K562 (cell line): ENCODE measurements at regions not wholly inside any gene's neighbourhood (a gene's known extent, or its start where the extent isn't known, plus 50 kb on each side); places are given as distances from the start of the nearest gene placed in this dataset.

Experiments used
- ATAC-seq: fragments of 200-7000 bp; cut with Tn5 transposase; 3 replicates; pipeline ENCODE4 v1.9.1; 2020; ENCODE audit warnings: moderate library complexity
- BruUV-seq: library from RNA; stranded (reverse); fragments of 400-500 nt; replicated peaks from 2 replicates; lab custom pipeline; 2021; lab: Mats Ljungman, UMichigan
- CTCF ChIA-PET: fragments of 300-600 bp; formaldehyde crosslinking; extraction: SDS; loops from one replicate; lab custom pipeline; 2021; ENCODE audit warnings: low intra/inter-chr PET ratio; lab: Yijun Ruan, JAX
- POLR2A ChIA-PET: fragments of 300-600, 350-650 bp; sonication (Branson Sonifier 250); formaldehyde crosslinking; extraction: SDS; loops from one replicate; lab custom pipeline; 2021; ENCODE audit warnings: antibody characterized with exemption, inconsistent platforms; lab: Yijun Ruan, JAX
- DNase-seq, 4 experiments: peaks; one replicate each; pipeline versions ENCODE4 v3.0.0 to v3.0.0-alpha.2; 2011 to 2018; ENCODE audit warnings: low spot score in 3 of 4, mixed read lengths in 3 of 4; ENCODE audit errors: extremely low read depth in 1 of 4
- FAIRE-seq: peaks from 2 replicates; lab custom pipeline; 2011; peaks lifted over from hg19 to GRCh38; lab: Jason Lieb, UNC
- H2AFZ ChIP-seq: 2 replicates; pipeline ENCODE4 v1.6.0; 2011; ENCODE audit warnings: low read depth, low read length, control low read depth, inconsistent platforms
- H3K27ac ChIP-seq: fragments of 200-600 bp; 3 replicates; pipeline ENCODE4 v1.8.0; 2011; ENCODE audit warnings: low read depth, mild to moderate bottlenecking, control low read depth, inconsistent platforms, low read length, moderate library complexity, mixed read lengths; ENCODE audit errors: extremely low read depth
- H3K27me3 ChIP-seq, 2 experiments: fragments of 300-600 bp in 1 of 2; 2 replicates in 1 of 2; 3 replicates in 1 of 2; pipeline versions ENCODE4 v1.6.0 to v1.8.0; 2011; ENCODE audit warnings: inconsistent platforms in 2 of 2, low read length in 2 of 2, mild to moderate bottlenecking in 1 of 2, mixed read lengths in 1 of 2, moderate library complexity in 1 of 2; ENCODE audit not compliant: control insufficient read depth in 2 of 2, insufficient read depth in 2 of 2
- H3K36me3 ChIP-seq: fragments of 300-600 bp; 3 replicates; pipeline ENCODE4 v1.8.0; 2011; ENCODE audit warnings: mild to moderate bottlenecking, low read length, inconsistent platforms; ENCODE audit not compliant: control insufficient read depth, insufficient read depth
- H3K4me1 ChIP-seq, 2 experiments: fragments of 200-600 bp in 1 of 2; replicated peaks in 1 of 2; 2 replicates in 1 of 2; 3 replicates in 1 of 2; pipeline versions ENCODE4 v1.5.1 to v1.8.0; 2011; ENCODE audit warnings: inconsistent platforms in 2 of 2, low read length in 2 of 2, mild to moderate bottlenecking in 1 of 2, mixed read lengths in 1 of 2, moderate library complexity in 1 of 2; ENCODE audit not compliant: control insufficient read depth in 2 of 2, insufficient read depth in 2 of 2
- H3K4me2 ChIP-seq: 2 replicates; pipeline ENCODE4 v1.6.1; 2011; ENCODE audit warnings: low read length, control low read depth, inconsistent platforms, mixed read lengths; ENCODE audit not compliant: insufficient read depth
- H3K4me3 ChIP-seq: fragments of 200-600 bp; sonication (generic), shearing (Covaris generic); 2 replicates; pipeline ENCODE4 v1.5.1; 2016; ENCODE audit warnings: control low read depth, inconsistent platforms
- H3K79me2 ChIP-seq: fragments of 200-600 bp; 3 replicates; pipeline ENCODE4 v1.8.0; 2011; ENCODE audit warnings: low read length, inconsistent platforms; ENCODE audit not compliant: control insufficient read depth, insufficient read depth
- H3K9ac ChIP-seq, 2 experiments: 2 replicates each; pipeline versions ENCODE4 v1.6.0 to v1.6.1; 2011; ENCODE audit warnings: low read depth in 2 of 2, low read length in 2 of 2, control low read depth in 1 of 2, inconsistent platforms in 1 of 2, mild to moderate bottlenecking in 1 of 2, mixed read lengths in 1 of 2; ENCODE audit not compliant: insufficient read depth in 1 of 2
- H3K9me1 ChIP-seq: one replicate; pipeline ENCODE4 v1.6.0; 2011; ENCODE audit warnings: inconsistent platforms, mild to moderate bottlenecking, low read length, moderate library complexity; ENCODE audit not compliant: control insufficient read depth, insufficient read depth
- H3K9me3 ChIP-seq: replicated peaks from 2 replicates; pipeline ENCODE4 v1.5.1; 2011; ENCODE audit warnings: low read depth, low read length, inconsistent platforms; ENCODE audit not compliant: control insufficient read depth, insufficient read depth
- H4K20me1 ChIP-seq: replicated peaks from 2 replicates; pipeline ENCODE4 v1.6.1; 2011; ENCODE audit warnings: low read length, inconsistent platforms, mixed read lengths; ENCODE audit not compliant: control insufficient read depth, insufficient read depth
- BCL6 ChIP-seq: fragments of 250-450 bp; sonication (Bioruptor Pico); IDR thresholded peaks from 2 replicates; pipeline ENCODE4 v1.4.0; 2020
- CAMTA2 ChIP-seq: fragments of 250-450 bp; sonication (Bioruptor Pico); conservative IDR thresholded peaks from 2 replicates; pipeline ENCODE4 v1.5.1; 2022
- CEBPG ChIP-seq, 3 experiments: fragments of 200-800 bp in 1 of 3; sonication (Bioruptor generic) in 1 of 3; sonication (generic) in 1 of 3; formaldehyde crosslinking in 1 of 3; IDR thresholded peaks in 2 of 3; conservative IDR thresholded peaks in 1 of 3; 2 replicates each; pipeline versions ENCODE4 v1.6.1 to v1.8.0; 2016 to 2022; ENCODE audit warnings: missing compliant biosample characterization in 2 of 3, missing genetic modification characterization in 2 of 3, mild to moderate bottlenecking in 1 of 3, missing genetic modification reagents in 1 of 3
- NFIX ChIP-seq: fragments of 250-450 bp; sonication (Bioruptor Pico); IDR thresholded peaks from 2 replicates; pipeline ENCODE4 v1.4.0; 2020; ENCODE audit warnings: low read depth, mild to moderate bottlenecking, moderate library complexity
- POLR3A ChIP-seq: IDR thresholded peaks from 2 replicates; pipeline ENCODE4 v1.6.1; 2011; ENCODE audit warnings: borderline replicate concordance, mild to moderate bottlenecking, moderate library complexity; ENCODE audit not compliant: insufficient read length, insufficient read depth; ENCODE audit errors: extremely low read depth
- YBX1 ChIP-seq: fragments of 450-650 bp; IDR thresholded peaks from 2 replicates; pipeline ENCODE4 v1.7.1; 2016; ENCODE audit warnings: mild to moderate bottlenecking
- WGBS: fragments of 100-300 bp; shearing (Covaris generic); methylation state at CpG from one replicate; pipeline ENCODE4 v1.1.6; 2016; ENCODE audit warnings: low coverage, mixed read lengths; ENCODE audit not compliant: insufficient coverage; ENCODE audit errors: missing lambda C conversion rate; 5-methylcytosine and 5-hydroxymethylcytosine counted together
- in situ Hi-C: fragments of 300-500 bp; cut with MboI; formaldehyde crosslinking; loops from 4 replicates; pipeline ENCODE4 v1.15.0; 2018; ENCODE audit warnings: inconsistent platforms, mixed read lengths
- intact Hi-C: fragments of 100-400 bp; cut with micrococcal nuclease; formaldehyde crosslinking; loops from 2 replicates; pipeline ENCODE4 v1.14.2; 2022
- TF ChIP-seq, protein P1 (sequence below): fragments of 250-450 bp; sonication (Bioruptor Pico); IDR thresholded peaks from 2 replicates; pipeline ENCODE4 v1.8.0; 2021; ENCODE audit warnings: borderline replicate concordance, mild to moderate bottlenecking, moderate library complexity; ENCODE audit not compliant: poor library complexity, severe bottlenecking
- TF ChIP-seq, protein P2 (sequence below): fragments of 450-650 bp; conservative IDR thresholded peaks from 2 replicates; pipeline ENCODE4 v1.6.1; 2016; ENCODE audit warnings: missing genetic modification characterization, low read depth, mild to moderate bottlenecking, control low read depth, missing compliant biosample characterization
- TF ChIP-seq, protein P3 (sequence below): sonication (generic); formaldehyde crosslinking; IDR thresholded peaks from 2 replicates; pipeline ENCODE4 v1.8.0; 2022; ENCODE audit warnings: mild to moderate bottlenecking, missing genetic modification reagents
- TF ChIP-seq, protein P4 (sequence below): fragments of 450-650 bp; formaldehyde crosslinking; IDR thresholded peaks from 2 replicates; pipeline ENCODE4 v1.4.0; 2022; ENCODE audit warnings: mild to moderate bottlenecking, moderate library complexity

DNA sequence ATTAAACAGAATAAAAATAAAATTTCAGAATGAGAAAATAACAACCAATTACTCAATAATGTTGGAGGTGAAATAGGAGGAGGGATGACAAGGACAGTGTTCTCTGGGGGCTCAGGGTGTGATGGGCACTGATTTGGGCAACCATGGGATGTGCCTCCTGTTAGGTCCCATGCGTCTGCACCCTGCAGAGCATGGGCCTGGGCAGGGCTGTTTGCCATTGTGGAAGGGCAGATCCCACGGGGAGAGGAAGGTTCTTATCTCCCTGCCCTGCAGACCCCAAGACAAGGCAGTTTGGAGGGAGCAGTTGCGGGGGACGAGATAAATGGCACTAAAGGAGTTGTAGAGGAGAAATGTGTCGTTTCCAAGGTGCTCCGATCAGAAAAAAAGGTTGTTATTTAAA is 206.3 kb downstream of the THBS2 start:
- Histone ChIP-seq H3K9me1 (no peaks in the 10 kb centered on the region), H4K20me1 (0 out of 2 replicates have a peak, but pooled peaks cover 2% of the 10 kb centered on the region), H3K4me3 (no peak overlapping the region), H3K27ac (no peak overlapping the region), H3K4me2 (no peak overlapping the region), H3K9me3 (no peaks in the 10 kb centered on the region), H3K4me1 (no peaks in the 10 kb centered on the region), H2AFZ (no peak overlapping the region)
- DNase-seq (no peak), ATAC-seq (no peak)
- CTCF ChIA-PET = no interaction called here
- no peak for TF ChIP-seq YBX1
- TF ChIP-seq, all 486 proteins: peak for 0
- no peaks in the 10 kb centered on the region for H3K36me3 ChIP-seq
- WGBS = 0% methylated on average over 6 of the region's 6 CpGs
- POLR2A ChIA-PET = interaction anchor here (0.6 kb wide), 1 partner anchor 51 kb away, joined by 3 read pairs; no protein-coding TSS in a partner anchor
- no peak overlapping the region for H3K9ac ChIP-seq
- no TSS peak for BruUV-seq
- intact Hi-C loops (no loop called here), in situ Hi-C loops (no loop called here)
- FAIRE-seq = no peak
- H3K79me2 ChIP-seq = no peaks in the 10 kb centered on the region
- peaks cover 0 to 40% of the 10 kb centered on the region in 2 experiments; a peak in 3 of 5 replicates for H3K27me3 ChIP-seq

DNA sequence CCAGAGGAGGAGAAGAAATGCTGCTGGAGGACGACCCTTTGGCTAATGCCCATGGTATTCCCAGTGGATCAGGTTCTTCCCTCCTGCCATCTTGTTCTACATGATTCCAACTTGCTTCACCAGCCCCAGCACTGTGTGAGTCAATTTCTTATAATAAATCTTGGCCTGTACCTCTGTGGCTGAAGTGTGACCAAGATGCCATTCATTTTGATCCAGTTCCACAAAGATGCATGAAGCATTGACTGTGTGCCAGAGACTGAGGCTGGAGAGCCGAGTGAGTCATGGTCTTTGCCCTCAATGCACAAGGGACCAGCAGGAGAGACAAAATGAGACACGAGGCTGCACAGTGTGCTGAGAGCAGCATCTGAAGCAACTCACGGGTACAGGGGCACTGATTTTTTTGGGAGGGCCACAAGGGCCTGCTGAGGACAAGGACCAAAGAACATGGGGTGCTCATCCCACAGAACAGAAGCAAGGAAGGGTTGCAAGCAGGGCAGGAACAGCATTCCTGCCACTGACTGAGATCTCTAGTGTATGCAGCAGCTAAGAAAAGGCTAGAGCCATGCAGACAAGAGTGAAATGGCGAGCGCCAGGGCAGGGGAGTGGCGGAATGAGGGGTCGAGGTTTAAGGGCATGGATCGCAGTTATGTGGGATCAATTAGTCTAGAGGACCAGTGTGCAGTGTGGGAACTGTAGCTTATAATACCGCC is 207.0 kb downstream of the THBS2 start:
- Histone ChIP-seq H3K4me3 (no peak overlapping the region), H3K4me2 (no peak overlapping the region), H3K36me3 (no peaks in the 10 kb centered on the region), H3K9me3 (no peaks in the 10 kb centered on the region), H2AFZ (no peak overlapping the region), H3K27ac (no peak overlapping the region), H4K20me1 (0 out of 2 replicates have a peak, but pooled peaks cover 2% of the 10 kb centered on the region), H3K27me3 (peaks cover 0 to 40% of the 10 kb centered on the region in 2 experiments; a peak in 3 of 5 replicates), H3K4me1 (no peaks in the 10 kb centered on the region), H3K79me2 (no peaks in the 10 kb centered on the region), H3K9me1 (no peaks in the 10 kb centered on the region), H3K9ac (no peak overlapping the region)
- no peak for DNase-seq
- intact Hi-C loops = no loop called here
- ChIA-PET POLR2A (no interaction called here), CTCF (no interaction called here)
- WGBS = under 1% methylated on average over 10 of the region's 10 CpGs
- ATAC-seq = no peak
- FAIRE-seq = no peak
- BruUV-seq = no TSS peak
- in situ Hi-C loops = no loop called here
- TF ChIP-seq NFIX = no peak
- TF ChIP-seq CEBPG (CRISPR knock-in tag; IDR thresholded peaks at IDR 0.05) = no peak
- TF ChIP-seq CEBPG (tag; conservative IDR thresholded peaks at IDR 0.05 in 1 of 2, IDR thresholded peaks at IDR 0.05 in 1 of 2) = no peak
- no peak for TF ChIP-seq BCL6
- TF ChIP-seq CAMTA2 (CRISPR knock-in tag) = no peak
- TF ChIP-seq, protein P1, sequence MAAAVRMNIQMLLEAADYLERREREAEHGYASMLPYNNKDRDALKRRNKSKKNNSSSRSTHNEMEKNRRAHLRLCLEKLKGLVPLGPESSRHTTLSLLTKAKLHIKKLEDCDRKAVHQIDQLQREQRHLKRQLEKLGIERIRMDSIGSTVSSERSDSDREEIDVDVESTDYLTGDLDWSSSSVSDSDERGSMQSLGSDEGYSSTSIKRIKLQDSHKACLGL (CRISPR knock-in tag) = no peak
- TF ChIP-seq POLR3A = no peak
- TF ChIP-seq, protein P2, sequence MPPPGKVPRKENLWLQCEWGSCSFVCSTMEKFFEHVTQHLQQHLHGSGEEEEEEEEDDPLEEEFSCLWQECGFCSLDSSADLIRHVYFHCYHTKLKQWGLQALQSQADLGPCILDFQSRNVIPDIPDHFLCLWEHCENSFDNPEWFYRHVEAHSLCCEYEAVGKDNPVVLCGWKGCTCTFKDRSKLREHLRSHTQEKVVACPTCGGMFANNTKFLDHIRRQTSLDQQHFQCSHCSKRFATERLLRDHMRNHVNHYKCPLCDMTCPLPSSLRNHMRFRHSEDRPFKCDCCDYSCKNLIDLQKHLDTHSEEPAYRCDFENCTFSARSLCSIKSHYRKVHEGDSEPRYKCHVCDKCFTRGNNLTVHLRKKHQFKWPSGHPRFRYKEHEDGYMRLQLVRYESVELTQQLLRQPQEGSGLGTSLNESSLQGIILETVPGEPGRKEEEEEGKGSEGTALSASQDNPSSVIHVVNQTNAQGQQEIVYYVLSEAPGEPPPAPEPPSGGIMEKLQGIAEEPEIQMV (tag) = no peak
- TF ChIP-seq, protein P3, sequence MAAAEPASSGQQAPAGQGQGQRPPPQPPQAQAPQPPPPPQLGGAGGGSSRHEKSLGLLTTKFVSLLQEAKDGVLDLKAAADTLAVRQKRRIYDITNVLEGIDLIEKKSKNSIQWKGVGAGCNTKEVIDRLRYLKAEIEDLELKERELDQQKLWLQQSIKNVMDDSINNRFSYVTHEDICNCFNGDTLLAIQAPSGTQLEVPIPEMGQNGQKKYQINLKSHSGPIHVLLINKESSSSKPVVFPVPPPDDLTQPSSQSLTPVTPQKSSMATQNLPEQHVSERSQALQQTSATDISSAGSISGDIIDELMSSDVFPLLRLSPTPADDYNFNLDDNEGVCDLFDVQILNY (CRISPR knock-in tag) = no peak
- TF ChIP-seq, protein P4, sequence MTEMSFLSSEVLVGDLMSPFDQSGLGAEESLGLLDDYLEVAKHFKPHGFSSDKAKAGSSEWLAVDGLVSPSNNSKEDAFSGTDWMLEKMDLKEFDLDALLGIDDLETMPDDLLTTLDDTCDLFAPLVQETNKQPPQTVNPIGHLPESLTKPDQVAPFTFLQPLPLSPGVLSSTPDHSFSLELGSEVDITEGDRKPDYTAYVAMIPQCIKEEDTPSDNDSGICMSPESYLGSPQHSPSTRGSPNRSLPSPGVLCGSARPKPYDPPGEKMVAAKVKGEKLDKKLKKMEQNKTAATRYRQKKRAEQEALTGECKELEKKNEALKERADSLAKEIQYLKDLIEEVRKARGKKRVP (CRISPR knock-in tag) = no peak
